ENCODE measurements at regions not wholly inside any gene's neighbourhood (a gene's known extent, or its start where the extent isn't known, plus 50 kb on each side); places are given as distances from the start of the nearest gene placed in this dataset.

DNA sequence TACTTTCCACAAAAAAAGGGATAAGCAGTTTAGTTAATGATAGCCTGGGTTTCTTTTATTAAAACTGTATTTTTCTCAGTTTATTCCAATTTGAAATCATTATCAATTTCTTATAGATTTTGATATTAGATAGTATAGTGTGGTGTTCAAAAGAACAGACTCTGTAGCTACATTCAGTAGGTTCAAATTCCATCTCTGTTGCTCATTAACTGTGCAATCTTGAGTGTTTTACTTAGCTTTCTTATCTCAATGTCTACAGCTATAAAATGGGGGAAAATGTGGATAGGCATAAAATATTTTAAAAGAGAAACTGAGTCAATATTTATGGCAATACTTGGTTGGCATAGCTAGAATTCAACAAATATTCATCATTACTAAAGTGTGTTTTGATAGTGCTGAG, 86.9 kb upstream of the SEMA3A start:
- Histone ChIP-seq H3K4me1 (ENCODE audit: control insufficient read depth in 2 of 2, insufficient read depth in 2 of 2, low read length in 2 of 2) (no peaks in the 10 kb centered on the region), H3K27me3 (ENCODE audit: control insufficient read depth in 2 of 2, insufficient read depth in 2 of 2, low read length in 2 of 2) (no peaks in the 10 kb centered on the region), H3K9ac (ENCODE audit: low read depth in 1 of 2, low read length in 2 of 2) (no peak overlapping the region), H3K27ac (ENCODE audit: low read depth in 2 of 2, low read length in 2 of 2) (no peak overlapping the region), H3K36me3 (ENCODE audit: control insufficient read depth in 2 of 2, insufficient read depth in 2 of 2, low read length in 2 of 2) (no peaks in the 10 kb centered on the region), H3K4me3 (ENCODE audit: low read length in 2 of 2) (no peak overlapping the region), H3K9me3 (ENCODE audit: control insufficient read depth in 2 of 2, low read length in 2 of 2) (no peaks in the 10 kb centered on the region)

DNA sequence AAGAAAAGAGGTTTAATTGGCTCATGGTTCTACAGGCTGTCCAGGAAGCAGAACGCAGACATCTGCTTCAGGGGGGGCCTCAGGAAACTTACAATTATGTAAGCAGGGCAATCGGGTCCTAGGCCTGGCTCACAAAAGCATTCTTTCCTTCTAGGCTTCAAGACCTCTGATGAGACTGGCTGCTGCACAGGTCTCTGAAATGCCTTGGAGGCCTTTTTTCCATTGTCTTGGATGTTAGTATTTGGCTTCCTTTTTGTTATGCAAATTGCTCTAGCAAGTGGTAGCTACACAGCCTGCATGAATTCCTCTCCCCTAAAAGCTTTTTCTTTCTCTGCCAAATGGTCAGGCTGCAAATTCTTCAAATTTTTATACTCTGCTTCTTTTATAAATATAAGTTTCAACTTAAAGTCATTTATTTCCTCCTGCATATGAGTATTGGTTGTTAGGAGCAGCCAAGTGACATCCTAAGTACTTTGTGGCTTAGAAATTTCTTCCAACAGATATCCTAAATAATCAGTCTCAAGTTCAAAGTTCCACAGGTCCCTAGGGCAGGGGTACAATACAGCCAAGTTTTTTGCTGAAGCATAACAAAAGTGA, 83.1 kb upstream of the SEMA3A start:
- Histone ChIP-seq H3K4me3 (ENCODE audit: low read length in 2 of 2) (no peak overlapping the region), H3K9ac (ENCODE audit: low read depth in 1 of 2, low read length in 2 of 2) (no peak overlapping the region), H3K27me3 (ENCODE audit: control insufficient read depth in 2 of 2, insufficient read depth in 2 of 2, low read length in 2 of 2) (no peaks in the 10 kb centered on the region), H3K9me3 (ENCODE audit: control insufficient read depth in 2 of 2, low read length in 2 of 2) (no peaks in the 10 kb centered on the region), H3K27ac (ENCODE audit: low read depth in 2 of 2, low read length in 2 of 2) (no peak overlapping the region), H3K4me1 (ENCODE audit: control insufficient read depth in 2 of 2, insufficient read depth in 2 of 2, low read length in 2 of 2) (no peaks in the 10 kb centered on the region), H3K36me3 (ENCODE audit: control insufficient read depth in 2 of 2, insufficient read depth in 2 of 2, low read length in 2 of 2) (no peaks in the 10 kb centered on the region)

GRCh38 chr7:84274029-84274638, 79.5 kb upstream of the SEMA3A start:
- no peak overlapping the region for H3K4me3 ChIP-seq (ENCODE audit: low read length in 2 of 2)
- no peaks in the 10 kb centered on the region for H3K9me3 ChIP-seq (ENCODE audit: control insufficient read depth in 2 of 2, low read length in 2 of 2)
- no peak overlapping the region for H3K27ac ChIP-seq (ENCODE audit: low read depth in 2 of 2, low read length in 2 of 2)
- H3K4me1 ChIP-seq (ENCODE audit: control insufficient read depth in 2 of 2, insufficient read depth in 2 of 2, low read length in 2 of 2), result no peaks in the 10 kb centered on the region
- no peaks in the 10 kb centered on the region for H3K36me3 ChIP-seq (ENCODE audit: control insufficient read depth in 2 of 2, insufficient read depth in 2 of 2, low read length in 2 of 2)
- H3K27me3 ChIP-seq (ENCODE audit: control insufficient read depth in 2 of 2, insufficient read depth in 2 of 2, low read length in 2 of 2), result no peaks in the 10 kb centered on the region
- H3K9ac ChIP-seq (ENCODE audit: low read depth in 1 of 2, low read length in 2 of 2), result no peak overlapping the region

DNA sequence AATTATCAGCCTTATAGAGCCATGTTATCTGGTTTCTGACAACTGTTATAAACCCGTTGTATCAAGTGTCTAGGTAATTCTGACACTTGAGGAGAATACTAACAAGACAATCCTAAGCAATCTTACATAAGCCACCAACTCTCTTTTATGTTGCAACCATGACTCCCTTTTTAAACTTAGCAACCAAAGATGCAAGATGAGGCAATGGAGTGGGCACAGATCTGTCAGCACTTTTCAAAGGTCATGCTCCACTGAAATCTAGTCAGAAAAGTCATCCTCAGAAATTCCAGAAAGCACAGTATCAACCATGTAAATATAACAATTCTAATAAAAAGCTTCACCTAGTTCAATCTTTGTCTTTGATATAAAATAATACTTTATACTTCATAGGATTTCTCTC, 77.0 kb upstream of the SEMA3A start:
- H3K9me3 ChIP-seq (ENCODE audit: control insufficient read depth in 2 of 2, low read length in 2 of 2), result no peaks in the 10 kb centered on the region
- no peaks in the 10 kb centered on the region for H3K36me3 ChIP-seq (ENCODE audit: control insufficient read depth in 2 of 2, insufficient read depth in 2 of 2, low read length in 2 of 2)
- H3K9ac ChIP-seq (ENCODE audit: low read depth in 1 of 2, low read length in 2 of 2), result no peak overlapping the region
- H3K27ac ChIP-seq (ENCODE audit: low read depth in 2 of 2, low read length in 2 of 2), result no peak overlapping the region
- H3K4me3 ChIP-seq (ENCODE audit: low read length in 2 of 2), result no peak overlapping the region
- no peaks in the 10 kb centered on the region for H3K4me1 ChIP-seq (ENCODE audit: control insufficient read depth in 2 of 2, insufficient read depth in 2 of 2, low read length in 2 of 2)
- no peaks in the 10 kb centered on the region for H3K27me3 ChIP-seq (ENCODE audit: control insufficient read depth in 2 of 2, insufficient read depth in 2 of 2, low read length in 2 of 2)

- Histone ChIP-seq H3K9me3 (ENCODE audit: control insufficient read depth in 2 of 2, low read length in 2 of 2) (no peaks in the 10 kb centered on the region), H3K27me3 (ENCODE audit: control insufficient read depth in 2 of 2, insufficient read depth in 2 of 2, low read length in 2 of 2) (no peaks in the 10 kb centered on the region), H3K27ac (ENCODE audit: low read depth in 2 of 2, low read length in 2 of 2) (no peak overlapping the region), H3K4me1 (ENCODE audit: control insufficient read depth in 2 of 2, insufficient read depth in 2 of 2, low read length in 2 of 2) (no peaks in the 10 kb centered on the region), H3K9ac (ENCODE audit: low read depth in 1 of 2, low read length in 2 of 2) (no peak overlapping the region), H3K36me3 (ENCODE audit: control insufficient read depth in 2 of 2, insufficient read depth in 2 of 2, low read length in 2 of 2) (no peaks in the 10 kb centered on the region), H3K4me3 (ENCODE audit: low read length in 2 of 2) (no peak overlapping the region)
These were observed 69.8 kb upstream of the SEMA3A start for GRCh38 chr7:84264396-84264795.

DNA sequence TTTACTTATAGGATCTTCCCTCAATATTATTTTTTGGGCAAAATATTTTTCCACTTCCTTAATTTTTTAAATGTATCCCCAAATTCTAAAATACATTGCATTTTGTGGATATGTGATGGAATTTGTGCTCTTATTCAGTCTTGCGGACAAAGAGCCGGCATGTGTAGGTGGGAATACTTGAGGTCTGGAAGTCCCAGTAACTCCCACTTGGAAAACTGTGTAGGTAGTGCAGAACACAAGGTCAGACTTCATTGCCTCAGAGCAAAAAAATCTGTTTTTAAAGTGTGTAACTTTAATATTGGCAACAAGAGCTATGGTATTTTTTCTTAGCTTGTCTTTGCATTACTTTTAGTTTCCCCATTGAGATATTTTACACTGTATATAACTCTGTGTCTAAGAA, 68.5 kb upstream of the SEMA3A start:
- Histone ChIP-seq H3K9ac (ENCODE audit: low read depth in 1 of 2, low read length in 2 of 2) (no peak overlapping the region), H3K4me1 (ENCODE audit: control insufficient read depth in 2 of 2, insufficient read depth in 2 of 2, low read length in 2 of 2) (no peaks in the 10 kb centered on the region), H3K9me3 (ENCODE audit: control insufficient read depth in 2 of 2, low read length in 2 of 2) (no peaks in the 10 kb centered on the region), H3K27ac (ENCODE audit: low read depth in 2 of 2, low read length in 2 of 2) (no peak overlapping the region), H3K4me3 (ENCODE audit: low read length in 2 of 2) (no peak overlapping the region), H3K36me3 (ENCODE audit: control insufficient read depth in 2 of 2, insufficient read depth in 2 of 2, low read length in 2 of 2) (no peaks in the 10 kb centered on the region), H3K27me3 (ENCODE audit: control insufficient read depth in 2 of 2, insufficient read depth in 2 of 2, low read length in 2 of 2) (no peaks in the 10 kb centered on the region)

DNA sequence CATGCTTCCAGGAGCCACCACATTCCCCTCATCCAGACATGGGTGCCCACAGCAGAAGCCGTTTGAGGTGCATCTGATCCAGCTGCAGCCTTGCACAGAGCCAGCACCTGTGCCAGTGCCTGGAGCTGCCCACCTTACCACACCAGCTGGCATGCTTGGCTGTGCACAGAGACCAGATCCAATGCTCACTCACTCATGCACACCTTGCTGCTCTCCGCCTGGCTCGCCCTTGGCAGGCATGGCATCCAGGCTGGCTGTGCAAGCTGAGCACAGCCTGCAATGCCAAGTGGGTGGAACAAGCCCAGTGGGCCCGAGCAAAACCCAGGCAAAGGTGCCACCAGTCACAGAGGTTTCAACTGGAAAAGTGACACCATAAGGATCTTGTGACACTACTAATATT, 66.9 kb upstream of the SEMA3A start:
- no peaks in the 10 kb centered on the region for H3K4me1 ChIP-seq (ENCODE audit: control insufficient read depth in 2 of 2, insufficient read depth in 2 of 2, low read length in 2 of 2)
- H3K36me3 ChIP-seq (ENCODE audit: control insufficient read depth in 2 of 2, insufficient read depth in 2 of 2, low read length in 2 of 2), result no peaks in the 10 kb centered on the region
- no peaks in the 10 kb centered on the region for H3K9me3 ChIP-seq (ENCODE audit: control insufficient read depth in 2 of 2, low read length in 2 of 2)
- H3K27me3 ChIP-seq (ENCODE audit: control insufficient read depth in 2 of 2, insufficient read depth in 2 of 2, low read length in 2 of 2), result no peaks in the 10 kb centered on the region
- no peak overlapping the region for H3K4me3 ChIP-seq (ENCODE audit: low read length in 2 of 2)
- H3K9ac ChIP-seq (ENCODE audit: low read depth in 1 of 2, low read length in 2 of 2), result no peak overlapping the region
- H3K27ac ChIP-seq (ENCODE audit: low read depth in 2 of 2, low read length in 2 of 2), result no peak overlapping the region

GRCh38 chr7:84258628-84259027, 64.0 kb upstream of the SEMA3A start:
- Histone ChIP-seq H3K9ac (ENCODE audit: low read depth in 1 of 2, low read length in 2 of 2) (no peak overlapping the region), H3K27me3 (ENCODE audit: control insufficient read depth in 2 of 2, insufficient read depth in 2 of 2, low read length in 2 of 2) (no peaks in the 10 kb centered on the region), H3K4me1 (ENCODE audit: control insufficient read depth in 2 of 2, insufficient read depth in 2 of 2, low read length in 2 of 2) (no peaks in the 10 kb centered on the region)

DNA sequence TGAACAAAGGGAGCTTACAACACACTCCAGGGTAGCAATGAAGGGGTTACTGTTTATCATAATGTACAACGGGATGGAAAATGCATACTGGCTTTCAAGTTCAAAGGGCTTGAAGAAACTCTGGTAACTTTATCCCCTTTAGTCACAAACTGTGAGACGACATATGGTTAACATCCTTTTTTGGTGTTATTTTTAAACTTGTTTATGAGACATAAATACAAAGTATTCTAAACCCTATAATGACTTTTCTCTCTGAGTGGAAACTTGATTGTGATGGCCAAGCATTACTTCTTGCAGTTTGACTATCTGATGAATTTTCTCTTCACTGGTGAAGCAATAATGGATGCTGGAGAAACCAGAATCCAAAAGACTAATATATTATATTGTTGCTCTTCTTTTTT, 62.0 kb upstream of the SEMA3A start:
- Histone ChIP-seq H3K4me1 (ENCODE audit: control insufficient read depth in 2 of 2, insufficient read depth in 2 of 2, low read length in 2 of 2) (no peaks in the 10 kb centered on the region), H3K27ac (ENCODE audit: low read depth in 2 of 2, low read length in 2 of 2) (no peak overlapping the region), H3K9me3 (ENCODE audit: control insufficient read depth in 2 of 2, low read length in 2 of 2) (no peaks in the 10 kb centered on the region), H3K9ac (ENCODE audit: low read depth in 1 of 2, low read length in 2 of 2) (no peak overlapping the region), H3K36me3 (ENCODE audit: control insufficient read depth in 2 of 2, insufficient read depth in 2 of 2, low read length in 2 of 2) (no peaks in the 10 kb centered on the region), H3K4me3 (ENCODE audit: low read length in 2 of 2) (no peak overlapping the region), H3K27me3 (ENCODE audit: control insufficient read depth in 2 of 2, insufficient read depth in 2 of 2, low read length in 2 of 2) (no peaks in the 10 kb centered on the region)

More at GRCh38 chr7:84258628-84259027, 64.0 kb upstream of the SEMA3A start:
- Histone ChIP-seq H3K4me3 (ENCODE audit: low read length in 2 of 2) (no peak overlapping the region), H3K27ac (ENCODE audit: low read depth in 2 of 2, low read length in 2 of 2) (no peak overlapping the region), H3K9me3 (ENCODE audit: control insufficient read depth in 2 of 2, low read length in 2 of 2) (no peaks in the 10 kb centered on the region), H3K36me3 (ENCODE audit: control insufficient read depth in 2 of 2, insufficient read depth in 2 of 2, low read length in 2 of 2) (no peaks in the 10 kb centered on the region)

DNA sequence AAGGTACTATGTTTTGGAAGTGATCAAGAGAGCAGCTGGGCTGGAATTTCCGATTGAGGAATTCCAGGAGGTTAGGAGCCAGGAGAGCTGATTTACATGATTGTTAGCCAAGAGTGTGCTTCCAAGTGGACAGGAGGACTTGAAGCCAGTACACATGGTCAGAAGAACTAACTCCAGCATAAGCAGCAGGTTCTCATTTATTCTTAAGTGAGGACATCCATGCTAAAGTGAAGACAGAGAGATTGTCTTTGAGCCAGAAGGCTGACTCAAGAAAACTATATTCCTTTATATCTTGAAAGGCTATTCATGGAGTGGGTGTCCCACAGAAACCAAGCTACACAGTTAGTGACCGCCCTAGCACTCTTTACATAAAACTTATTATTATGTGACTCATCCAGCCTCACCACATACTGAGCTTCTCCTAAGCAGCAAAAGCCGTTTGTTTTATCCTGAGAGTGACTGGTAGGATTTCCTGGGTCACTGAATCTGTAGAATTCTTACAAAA, 56.7 kb upstream of the SEMA3A start:
- Histone ChIP-seq H3K9ac (ENCODE audit: low read depth in 1 of 2, low read length in 2 of 2) (no peak overlapping the region), H3K27ac (ENCODE audit: low read depth in 2 of 2, low read length in 2 of 2) (no peak overlapping the region)

More for the DNA sequence above, 56.7 kb upstream of the SEMA3A start:
- no peak overlapping the region for H3K4me3 ChIP-seq (ENCODE audit: low read length in 2 of 2)
- H3K9me3 ChIP-seq (ENCODE audit: control insufficient read depth in 2 of 2, low read length in 2 of 2), result no peaks in the 10 kb centered on the region
- no peaks in the 10 kb centered on the region for H3K4me1 ChIP-seq (ENCODE audit: control insufficient read depth in 2 of 2, insufficient read depth in 2 of 2, low read length in 2 of 2)
- no peaks in the 10 kb centered on the region for H3K27me3 ChIP-seq (ENCODE audit: control insufficient read depth in 2 of 2, insufficient read depth in 2 of 2, low read length in 2 of 2)
- no peaks in the 10 kb centered on the region for H3K36me3 ChIP-seq (ENCODE audit: control insufficient read depth in 2 of 2, insufficient read depth in 2 of 2, low read length in 2 of 2)
